ENCODE measurements at regions not wholly inside any gene's neighbourhood (a gene's known extent, or its start where the extent isn't known, plus 50 kb on each side); places are given as distances from the start of the nearest gene placed in this dataset.

GRCh38 chr2:160680294-160680693, 186.7 kb upstream of the RBMS1 start:
- no peak for TF ChIP-seq CTCF (IDR thresholded peaks at IDR 0.05)
- no peak for TF ChIP-seq EZH2 (IDR thresholded peaks at IDR 0.05; ENCODE audit: borderline replicate concordance, insufficient read depth, low read depth, low read length, poor library complexity, severe bottlenecking)

All from B cell (primary cell).